ENCODE measurements at regions not wholly inside any gene's neighbourhood (a gene's known extent, or its start where the extent isn't known, plus 50 kb on each side); places are given as distances from the start of the nearest gene placed in this dataset.

DNA sequence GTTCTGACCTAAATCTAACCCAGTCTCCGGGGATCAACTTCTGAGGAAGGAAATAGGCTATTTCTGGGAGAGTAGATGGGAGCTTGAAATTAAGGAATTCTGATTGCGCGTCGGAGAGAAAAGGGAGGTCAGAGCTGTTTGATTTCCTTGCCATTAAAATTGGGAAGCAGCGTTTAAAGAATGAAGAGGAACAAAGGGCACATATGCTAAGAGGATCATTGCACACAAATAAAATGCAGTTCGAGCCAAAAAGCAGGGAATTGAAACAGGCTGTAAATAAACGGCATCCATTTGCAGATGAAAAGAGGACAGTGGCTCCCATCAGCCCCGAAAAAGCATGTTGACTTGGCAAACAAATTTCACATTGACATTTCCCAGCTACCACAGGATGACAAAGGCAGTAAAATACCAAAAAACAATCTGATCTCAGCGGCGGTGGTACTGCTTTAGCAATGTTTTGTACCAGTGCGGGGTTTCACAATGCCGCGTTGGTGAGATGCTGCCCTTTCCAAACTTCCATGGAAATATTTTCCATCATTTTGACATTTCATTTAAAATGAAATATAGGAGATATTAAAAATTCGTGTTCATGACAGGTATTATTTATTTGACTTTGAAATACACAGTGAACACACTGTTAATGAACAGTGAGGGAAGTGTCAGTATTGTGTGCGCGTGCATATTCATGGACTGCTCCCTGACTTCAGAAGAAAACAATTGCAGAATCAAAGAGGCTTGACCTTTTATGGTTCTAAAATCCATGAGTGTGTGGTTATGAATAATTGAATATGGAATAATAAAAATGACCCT lies 108.8 kb downstream of the SQOR start:
- DNase-seq (ENCODE audit: extremely low read depth in 1 of 2, low read depth in 1 of 2): no peak

DNA sequence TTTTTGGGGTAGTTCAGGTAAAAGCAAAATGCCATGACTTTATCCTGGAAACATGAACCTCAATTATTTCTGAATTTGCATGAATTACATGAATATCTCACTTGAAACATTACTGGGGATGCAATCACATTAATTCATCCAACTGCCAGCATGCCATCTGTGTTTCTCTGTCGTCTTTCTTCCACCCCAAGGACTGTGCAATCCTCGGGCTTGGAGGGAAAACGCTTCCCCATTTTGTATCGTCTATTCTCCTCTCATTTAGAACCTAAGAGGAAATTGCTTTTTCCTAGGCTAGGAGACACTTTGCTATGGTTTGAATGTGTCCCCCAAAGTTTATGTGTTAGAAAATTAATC lies 109.4 kb downstream of the SQOR start:
- DNase-seq (ENCODE audit: extremely low read depth in 1 of 2, low read depth in 1 of 2): no peak

DNA sequence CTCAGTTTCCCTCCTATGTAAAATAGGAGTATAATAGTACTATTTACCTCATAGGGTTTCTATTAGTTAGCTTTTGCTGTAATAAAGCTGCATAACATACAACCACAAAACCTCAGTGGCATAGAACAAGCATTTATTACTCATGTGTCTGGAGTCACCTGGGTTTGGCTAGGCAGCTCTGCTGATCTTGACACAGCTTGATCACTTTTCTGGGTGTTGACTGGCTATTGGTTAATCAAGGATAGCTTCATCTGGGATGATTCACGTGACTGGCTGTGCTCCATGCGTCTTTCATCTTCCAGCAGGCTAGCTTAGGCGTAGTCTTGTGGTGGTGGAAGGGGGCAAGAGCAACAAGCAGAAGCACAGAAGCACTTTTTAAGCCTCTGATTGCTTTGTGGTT lies 112.6 kb downstream of the SQOR start:
- DNase-seq (ENCODE audit: extremely low read depth in 1 of 2, low read depth in 1 of 2): no peak

DNA sequence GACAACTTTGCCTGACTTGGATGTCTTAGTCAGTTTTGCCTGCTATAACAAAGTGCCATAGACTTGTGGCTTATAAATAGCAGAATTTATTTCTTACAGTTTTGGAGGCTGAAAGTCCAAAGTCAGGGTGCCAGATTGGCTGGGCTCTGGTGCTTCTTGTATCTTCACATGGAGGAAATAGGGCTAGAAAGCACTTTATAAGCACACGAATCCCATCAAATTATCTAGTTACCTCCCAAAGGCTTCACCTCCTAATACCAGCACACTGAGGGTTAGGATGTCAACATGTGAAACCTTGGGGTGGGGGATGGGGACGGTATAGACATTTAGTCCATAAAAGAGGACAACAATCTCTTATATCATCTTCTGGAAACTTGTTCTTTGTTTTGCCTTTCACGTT lies 116.8 kb downstream of the SQOR start:
- no peak for DNase-seq (ENCODE audit: extremely low read depth in 1 of 2, low read depth in 1 of 2)

DNA sequence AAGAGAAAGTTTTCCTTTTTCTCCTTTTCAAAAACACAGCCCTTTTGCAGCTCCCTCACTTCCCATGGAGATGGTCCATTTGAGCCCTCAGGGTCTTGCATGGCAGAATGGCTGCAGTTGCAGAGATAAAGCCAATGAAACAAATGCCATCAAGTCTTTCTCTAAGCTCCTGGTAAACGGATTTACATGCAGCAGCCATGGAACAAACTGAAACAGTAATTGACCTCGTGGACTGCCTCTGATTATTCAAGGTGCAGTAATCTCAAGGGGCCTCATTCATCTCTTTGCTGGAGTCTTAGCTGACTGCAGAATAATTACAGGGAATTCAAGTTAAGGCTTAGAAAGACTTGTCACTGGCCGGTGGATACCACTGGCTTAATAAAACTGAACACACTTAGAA lies 125.1 kb downstream of the SQOR start:
- DNase-seq (ENCODE audit: extremely low read depth in 1 of 2, low read depth in 1 of 2): no peak

DNA sequence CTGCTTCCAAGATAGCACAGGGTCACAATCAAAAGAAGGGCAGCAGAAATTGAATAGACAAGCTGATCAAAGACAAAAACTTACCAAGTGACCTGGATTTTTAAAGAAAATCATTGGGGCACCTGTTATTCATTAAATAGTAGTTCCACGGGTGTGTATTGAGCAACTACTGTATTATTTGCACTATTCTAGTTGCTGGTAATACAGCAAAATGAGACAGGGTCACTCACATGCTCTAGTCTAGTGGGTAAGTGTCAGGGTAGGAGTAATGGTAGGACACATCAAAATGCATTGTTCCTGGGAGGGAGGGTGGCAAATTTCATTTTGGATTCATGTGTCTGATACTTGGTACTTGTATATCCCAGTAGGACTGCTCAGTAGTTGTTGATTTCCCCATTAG lies 127.9 kb downstream of the SQOR start:
- no peak for DNase-seq (ENCODE audit: extremely low read depth in 1 of 2, low read depth in 1 of 2)

DNA sequence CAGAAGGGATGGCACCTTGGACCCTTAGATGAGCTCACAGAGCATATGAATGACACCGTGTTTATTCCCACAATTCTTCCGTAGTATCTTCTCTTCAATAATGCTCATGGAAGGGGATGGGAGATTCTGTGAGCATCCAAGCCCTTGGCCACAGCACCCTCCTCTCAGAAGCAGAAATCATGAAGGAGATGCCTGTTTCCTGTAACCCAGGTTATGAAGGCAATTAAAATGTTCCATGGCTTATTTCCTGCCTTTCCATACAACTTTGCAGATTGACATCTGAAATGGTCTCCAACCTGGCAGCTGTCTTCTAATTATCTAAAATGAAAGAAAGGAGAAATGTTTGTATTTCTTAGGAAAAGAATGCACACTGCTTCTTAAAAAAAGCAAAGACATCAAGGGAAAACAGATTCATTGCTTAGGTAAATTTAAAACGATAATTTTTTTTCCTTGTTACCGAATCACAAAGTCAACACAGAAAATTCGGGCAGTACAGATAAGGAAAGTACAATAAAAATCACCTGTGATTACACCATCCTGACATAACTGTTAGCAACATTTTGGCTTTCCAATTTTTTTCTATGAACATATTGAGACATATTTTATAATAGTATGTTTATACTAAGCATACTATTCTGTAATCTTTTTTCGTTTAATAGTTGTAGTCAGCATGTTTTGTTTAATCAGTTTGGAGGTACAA lies 128.5 kb downstream of the SQOR start:
- DNase-seq (ENCODE audit: extremely low read depth in 1 of 2, low read depth in 1 of 2): no peak

DNA sequence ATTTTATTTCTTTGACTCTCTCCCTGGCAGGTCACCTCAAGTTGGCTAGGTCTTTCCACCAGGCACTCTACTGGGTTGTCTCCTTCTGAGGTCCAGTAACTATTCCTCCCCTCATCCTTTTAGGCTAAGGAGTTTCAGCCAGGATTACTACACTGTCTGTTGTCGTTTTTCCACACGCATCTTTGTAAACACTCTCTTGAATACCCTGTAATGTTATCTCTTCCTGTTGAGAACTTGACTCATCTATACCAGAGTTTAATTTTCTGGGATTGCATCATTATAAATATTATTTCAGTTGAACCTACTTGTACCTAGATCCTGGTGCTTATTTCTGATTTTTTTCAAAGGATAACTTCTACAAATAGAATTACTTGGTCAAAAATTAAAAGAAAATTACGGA lies 138.3 kb downstream of the SQOR start:
- no peak for DNase-seq (ENCODE audit: extremely low read depth in 1 of 2, low read depth in 1 of 2)

DNA sequence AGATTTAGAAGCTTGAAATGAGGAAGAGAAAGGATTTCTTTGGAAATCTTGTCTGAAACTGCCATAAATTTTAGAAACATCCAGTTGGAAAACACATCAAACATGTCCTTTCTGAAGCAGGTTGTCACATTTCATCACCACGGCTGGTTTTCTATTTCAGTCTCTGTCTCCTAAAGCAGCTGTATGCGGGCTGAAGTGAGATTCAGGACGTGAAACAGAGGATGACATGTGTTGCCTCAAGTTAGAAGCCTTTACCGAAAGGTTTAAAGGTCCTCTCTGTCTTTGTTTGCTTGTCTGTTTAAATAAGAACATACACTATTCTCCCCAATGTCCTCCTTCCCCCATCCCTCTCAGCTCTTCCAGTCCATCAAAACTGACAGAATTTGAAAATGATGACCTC lies 141.9 kb downstream of the SQOR start:
- no peak for DNase-seq (ENCODE audit: extremely low read depth in 1 of 2, low read depth in 1 of 2)

DNA sequence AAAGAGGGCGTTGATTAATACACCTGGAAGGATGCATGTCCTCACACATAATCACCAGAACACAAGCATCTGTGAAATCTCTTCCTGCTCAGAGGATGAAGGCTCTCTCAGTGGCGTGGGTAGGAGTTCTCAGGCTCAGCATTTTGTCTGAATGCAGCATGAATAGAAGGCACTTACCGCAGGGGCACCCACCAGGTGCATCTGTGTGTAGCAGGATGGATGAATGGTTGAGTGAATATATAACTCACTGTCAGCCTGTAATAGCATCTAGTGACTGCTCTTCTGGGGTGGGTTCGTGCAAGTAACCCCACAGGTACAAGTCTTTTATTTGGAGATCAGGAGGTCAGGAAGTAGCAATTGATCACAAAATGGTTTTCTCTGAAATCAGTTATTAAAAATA lies 143.0 kb downstream of the SQOR start:
- DNase-seq (ENCODE audit: extremely low read depth in 1 of 2, low read depth in 1 of 2): no peak

DNA sequence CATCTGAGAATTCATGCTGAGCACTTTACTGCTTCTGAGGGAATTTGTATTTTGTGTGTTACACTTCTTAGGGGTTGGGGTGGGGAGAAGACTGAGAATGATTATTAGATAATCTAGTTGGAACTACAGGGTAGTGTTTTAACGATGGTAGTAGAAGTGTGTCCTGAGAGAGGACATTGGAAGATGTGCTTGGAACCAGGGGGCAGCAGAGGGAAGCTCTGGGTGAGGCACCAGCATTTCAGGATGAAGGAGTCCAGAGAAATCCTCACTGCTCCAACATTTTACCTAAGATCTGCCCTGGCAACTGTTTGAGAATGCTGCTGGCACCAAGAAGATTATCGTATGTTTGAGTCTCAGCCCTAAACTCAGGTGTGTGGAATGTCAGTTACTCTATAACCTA lies 145.5 kb downstream of the SQOR start:
- no peak for DNase-seq (ENCODE audit: extremely low read depth in 1 of 2, low read depth in 1 of 2)

DNA sequence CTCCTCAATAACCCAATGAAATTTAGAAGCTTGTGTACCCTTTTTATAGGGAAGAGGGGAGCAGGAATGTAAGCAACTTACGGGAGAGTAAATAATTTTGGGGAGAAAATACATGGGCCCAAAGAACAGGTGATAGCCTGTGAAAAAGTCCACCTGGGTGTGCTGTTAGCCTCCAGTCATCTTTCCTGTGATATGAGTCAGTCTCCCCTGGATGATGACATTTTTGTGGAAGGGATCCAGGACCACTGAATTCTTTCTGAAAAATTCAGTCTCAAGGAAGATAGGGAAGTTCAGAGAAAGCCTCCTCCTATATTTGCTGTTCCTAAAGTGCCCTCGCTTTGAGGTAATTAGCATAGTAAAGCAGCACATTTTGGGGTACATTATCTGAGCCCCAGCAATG lies 149.8 kb downstream of the SQOR start:
- no peak for DNase-seq (ENCODE audit: extremely low read depth in 1 of 2, low read depth in 1 of 2)

DNA sequence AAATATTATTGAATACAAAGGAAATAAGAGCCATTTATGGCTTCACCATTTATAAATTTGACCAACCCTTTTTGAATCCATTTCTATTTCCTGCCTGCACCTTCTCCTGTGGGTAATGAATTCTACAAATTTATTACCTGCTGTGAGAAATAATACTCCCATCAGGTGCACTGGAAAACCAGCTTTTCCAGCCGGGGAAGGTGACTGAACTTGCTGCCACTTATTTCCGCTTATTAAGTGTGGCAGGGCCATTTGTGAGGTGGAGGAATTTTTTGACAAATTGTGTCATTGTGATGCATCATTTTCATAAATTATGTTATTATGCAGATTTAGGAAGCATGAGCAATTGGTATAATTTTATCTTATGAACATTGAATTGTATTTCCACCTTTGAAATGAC lies 151.1 kb downstream of the SQOR start:
- no peak for DNase-seq (ENCODE audit: extremely low read depth in 1 of 2, low read depth in 1 of 2)

DNA sequence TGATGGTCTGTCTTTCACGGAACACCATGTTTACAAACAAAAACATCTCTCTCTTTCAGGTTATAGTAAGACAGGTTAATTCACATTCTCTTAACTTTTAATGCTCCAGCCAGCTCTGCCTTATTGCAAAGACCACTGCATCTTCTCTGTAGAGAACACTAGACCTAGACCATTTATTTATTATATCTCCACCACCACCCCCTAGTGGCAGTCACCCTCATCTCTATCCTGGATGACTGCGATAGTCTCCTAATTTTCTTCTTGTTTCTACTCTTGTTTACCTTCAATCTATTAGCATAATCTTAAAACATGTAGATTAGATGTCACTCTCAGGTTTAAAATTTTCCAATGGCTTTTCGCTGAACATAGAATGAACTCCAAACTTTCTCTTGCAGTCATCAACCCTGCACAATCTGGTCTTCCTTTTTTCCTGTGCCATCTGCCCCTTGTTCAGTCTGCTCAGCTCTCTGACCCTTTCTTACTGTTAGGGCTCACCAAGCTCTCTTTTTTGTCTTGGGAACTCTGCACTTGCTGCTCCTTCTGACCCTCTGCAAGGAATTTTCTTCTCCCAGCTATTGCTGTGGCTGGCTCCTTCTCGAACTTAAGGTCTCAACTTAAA lies 155.6 kb downstream of the SQOR start:
- no peak for DNase-seq (ENCODE audit: extremely low read depth in 1 of 2, low read depth in 1 of 2)

DNA sequence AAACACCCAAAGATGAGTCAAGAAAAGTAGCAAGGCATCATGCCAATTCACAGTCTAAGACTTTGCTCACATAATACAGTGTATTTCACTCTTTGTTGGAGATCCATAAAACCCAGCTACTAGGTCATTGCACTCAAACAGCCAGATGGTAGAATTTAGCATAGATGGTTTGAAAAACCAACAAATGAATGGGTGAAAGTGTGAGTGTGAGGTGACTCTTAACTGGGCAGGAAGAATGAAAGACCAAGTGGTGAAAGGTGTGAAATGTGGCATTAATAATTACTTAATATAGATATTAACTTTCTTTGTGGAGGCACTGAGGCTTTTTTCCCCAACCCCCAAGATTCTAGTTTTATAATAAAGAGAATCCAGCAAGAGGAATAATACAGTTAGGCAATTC lies 159.5 kb downstream of the SQOR start:
- DNase-seq (ENCODE audit: extremely low read depth in 1 of 2, low read depth in 1 of 2): no peak

DNA sequence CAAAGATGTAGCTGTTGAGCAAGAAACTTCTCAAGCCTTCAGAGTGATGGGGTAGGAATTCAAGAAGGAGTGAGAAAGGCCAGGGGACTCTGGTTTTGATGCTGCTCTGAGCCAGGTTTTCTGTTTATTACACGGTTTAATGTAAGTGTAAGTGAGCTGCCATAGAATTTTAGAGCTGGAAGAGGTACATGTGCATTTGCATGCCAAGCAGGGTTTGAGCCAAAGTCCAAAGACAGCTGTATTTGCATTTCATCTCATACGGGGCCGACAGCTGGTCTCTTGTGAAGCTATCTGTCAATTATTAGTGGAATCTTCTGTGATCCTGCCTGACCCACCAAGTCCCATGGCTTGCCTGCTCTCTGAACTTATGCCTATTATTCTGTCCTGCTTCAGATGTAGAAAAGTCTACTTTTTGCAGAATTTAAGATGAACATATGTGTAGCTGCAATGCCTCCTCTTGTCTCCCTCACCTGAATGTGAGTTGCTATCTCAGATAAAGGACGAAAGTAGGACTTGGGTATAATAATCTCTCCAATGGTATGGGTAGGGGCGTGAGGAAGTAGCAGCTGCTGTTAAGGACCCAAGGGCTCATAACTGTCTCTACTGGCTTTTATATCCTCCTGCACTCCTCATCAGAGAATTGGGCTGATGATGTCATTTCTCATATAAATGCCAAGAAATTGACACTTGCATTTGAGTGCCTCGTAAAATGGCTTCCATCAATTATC lies 160.0 kb downstream of the SQOR start:
- DNase-seq (ENCODE audit: extremely low read depth in 1 of 2, low read depth in 1 of 2): no peak

DNA sequence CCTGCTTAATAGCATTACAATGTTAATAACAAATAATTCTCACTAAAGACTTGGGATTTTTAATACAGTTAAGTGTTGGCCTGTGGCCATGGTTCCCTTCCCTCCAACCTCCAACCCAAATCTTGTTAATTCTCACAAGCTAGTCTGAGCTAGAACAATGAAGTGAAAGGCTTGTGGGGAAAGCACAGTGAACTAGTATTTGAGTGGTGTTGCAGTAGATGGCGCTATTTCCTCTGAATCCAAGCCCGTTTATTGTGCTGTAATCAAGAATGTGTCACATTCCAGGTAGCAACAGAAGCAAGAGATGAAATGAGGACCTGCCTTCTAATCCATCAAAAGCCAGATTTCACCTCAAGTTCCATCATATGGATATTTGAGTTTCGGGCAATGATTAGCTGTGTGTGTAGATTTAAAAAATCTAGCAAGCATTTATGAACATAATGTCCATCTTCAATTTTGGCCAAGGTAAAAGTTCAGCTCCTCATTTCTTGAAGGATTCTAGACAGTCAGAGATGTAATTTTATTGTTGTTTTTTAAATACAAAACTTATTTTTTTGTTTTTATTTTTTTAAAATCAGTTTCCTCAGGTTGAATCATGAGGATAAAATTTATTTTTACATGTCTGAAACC lies 160.7 kb downstream of the SQOR start:
- no peak for DNase-seq (ENCODE audit: extremely low read depth in 1 of 2, low read depth in 1 of 2)

DNA sequence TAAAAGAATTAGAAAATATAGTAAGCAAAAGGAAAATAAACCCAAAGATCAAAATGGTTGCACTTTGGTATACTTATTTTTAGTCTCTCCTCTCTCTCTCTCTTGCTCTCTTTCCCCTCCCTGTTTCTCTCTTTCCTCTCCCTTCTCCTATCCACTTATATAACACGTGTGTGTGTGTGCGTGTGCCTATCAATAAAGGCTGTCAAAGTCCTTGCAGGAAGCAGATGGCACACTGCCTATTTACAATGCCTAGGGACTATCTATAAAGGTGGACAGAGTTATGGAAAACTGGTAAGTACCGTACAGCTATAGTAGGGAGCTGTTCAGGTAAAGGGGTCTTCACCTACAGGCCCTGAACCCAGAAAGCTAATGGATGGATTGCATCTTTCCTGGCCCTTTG lies 161.6 kb downstream of the SQOR start:
- DNase-seq (ENCODE audit: extremely low read depth in 1 of 2, low read depth in 1 of 2): no peak

DNA sequence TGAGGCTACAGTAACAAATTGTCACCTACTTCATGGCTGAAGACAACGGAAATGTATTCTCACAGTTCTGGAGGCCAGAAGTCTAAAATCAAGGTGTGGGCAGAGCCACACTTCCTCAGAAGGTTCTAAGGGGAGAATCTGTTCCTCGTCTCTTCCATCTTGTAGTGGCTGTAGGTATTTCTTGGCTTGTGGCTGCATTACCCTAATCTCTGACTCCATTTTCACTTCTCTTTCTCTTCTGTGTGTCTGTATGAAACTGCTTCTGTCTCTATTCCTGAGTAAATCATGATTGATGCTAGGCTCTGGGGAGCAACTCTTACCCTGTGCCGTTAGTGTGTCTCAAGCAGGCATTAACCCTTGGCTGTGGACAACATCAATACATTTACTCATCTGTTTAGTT lies 164.7 kb downstream of the SQOR start:
- no peak for DNase-seq (ENCODE audit: extremely low read depth in 1 of 2, low read depth in 1 of 2)

DNA sequence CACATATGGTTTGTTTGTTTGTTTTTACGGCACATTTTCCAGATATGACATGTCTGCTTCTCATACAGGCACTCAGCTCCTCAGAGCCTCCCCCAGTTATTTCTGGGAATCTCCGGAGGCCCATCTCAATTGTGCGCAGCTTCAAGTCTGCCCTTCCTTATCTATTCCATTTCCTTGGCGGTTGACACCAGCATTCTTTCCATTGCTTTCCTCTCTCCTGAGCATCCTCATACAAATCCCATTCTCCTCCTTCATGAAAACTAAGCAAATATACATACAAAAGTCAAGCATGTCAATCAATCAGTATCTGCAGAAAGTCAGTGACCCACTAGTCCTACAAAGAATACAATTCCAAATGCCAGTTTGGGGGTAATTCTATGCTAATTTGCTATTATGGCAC lies 166.7 kb downstream of the SQOR start:
- DNase-seq (ENCODE audit: extremely low read depth in 1 of 2, low read depth in 1 of 2): no peak

DNA sequence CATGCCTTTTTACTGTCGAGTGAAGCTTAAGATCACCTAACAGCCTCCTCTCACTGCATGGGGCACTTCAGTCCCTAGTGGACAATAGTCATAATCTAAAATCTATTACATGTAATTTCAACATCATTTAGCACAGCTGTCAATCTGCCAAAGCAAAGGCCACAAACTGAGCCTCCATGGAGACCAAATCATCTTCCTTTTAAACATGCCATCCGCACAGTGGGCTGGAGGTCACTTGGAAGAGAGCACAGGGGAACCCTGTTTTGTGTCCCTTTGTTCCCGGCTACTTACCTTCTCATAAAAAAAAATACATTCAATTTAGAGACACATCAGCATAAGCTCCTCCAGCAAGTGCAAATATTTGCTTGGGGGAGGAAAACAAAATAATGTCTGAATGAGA lies 167.3 kb downstream of the SQOR start:
- DNase-seq (ENCODE audit: extremely low read depth in 1 of 2, low read depth in 1 of 2): no peak

Data from stimulated activated CD8-positive, alpha-beta memory T cell treated with anti-CD3 and anti-CD28 coated beads, Interleukin-7, amount 100 ng/mL, for 48 hours (primary cell).